ENCODE measurements at regions not wholly inside any gene's neighbourhood (a gene's known extent, or its start where the extent isn't known, plus 50 kb on each side); places are given as distances from the start of the nearest gene placed in this dataset.
"Not testable (repeated sequence)": the region's sequence is repeated elsewhere in the genome, so short reads cannot be mapped to it uniquely, and the experiment has no call there.

GRCh38 chr1:208349694-208350330, 105.6 kb upstream of the PLXNA2 start:
- no peak for DNase-seq

GRCh38 chr1:208350815-208351214, 106.6 kb upstream of the PLXNA2 start:
- DNase-seq, result no peak

GRCh38 chr1:208351838-208352237, 107.7 kb upstream of the PLXNA2 start:
- no peak for DNase-seq

DNA sequence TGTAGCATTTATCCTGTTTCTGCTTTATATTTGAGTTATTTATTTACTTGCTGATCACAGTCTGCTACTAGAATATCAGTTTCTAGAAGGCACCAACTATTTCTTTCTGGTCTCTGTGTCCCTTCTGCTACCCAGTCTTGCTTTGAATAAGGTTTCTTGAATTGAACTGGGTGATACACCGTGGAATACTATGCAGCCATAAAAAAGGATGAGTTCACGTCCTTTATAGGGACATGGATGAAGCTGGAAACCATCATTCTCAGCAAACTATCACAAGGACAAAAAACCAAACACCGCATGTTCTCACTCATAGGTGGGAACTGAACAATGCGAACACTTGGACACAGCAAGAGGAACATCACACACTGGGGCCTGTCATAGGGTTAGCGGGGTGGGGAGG, 109.6 kb upstream of the PLXNA2 start:
- DNase-seq, result not testable (repeated sequence)

DNA sequence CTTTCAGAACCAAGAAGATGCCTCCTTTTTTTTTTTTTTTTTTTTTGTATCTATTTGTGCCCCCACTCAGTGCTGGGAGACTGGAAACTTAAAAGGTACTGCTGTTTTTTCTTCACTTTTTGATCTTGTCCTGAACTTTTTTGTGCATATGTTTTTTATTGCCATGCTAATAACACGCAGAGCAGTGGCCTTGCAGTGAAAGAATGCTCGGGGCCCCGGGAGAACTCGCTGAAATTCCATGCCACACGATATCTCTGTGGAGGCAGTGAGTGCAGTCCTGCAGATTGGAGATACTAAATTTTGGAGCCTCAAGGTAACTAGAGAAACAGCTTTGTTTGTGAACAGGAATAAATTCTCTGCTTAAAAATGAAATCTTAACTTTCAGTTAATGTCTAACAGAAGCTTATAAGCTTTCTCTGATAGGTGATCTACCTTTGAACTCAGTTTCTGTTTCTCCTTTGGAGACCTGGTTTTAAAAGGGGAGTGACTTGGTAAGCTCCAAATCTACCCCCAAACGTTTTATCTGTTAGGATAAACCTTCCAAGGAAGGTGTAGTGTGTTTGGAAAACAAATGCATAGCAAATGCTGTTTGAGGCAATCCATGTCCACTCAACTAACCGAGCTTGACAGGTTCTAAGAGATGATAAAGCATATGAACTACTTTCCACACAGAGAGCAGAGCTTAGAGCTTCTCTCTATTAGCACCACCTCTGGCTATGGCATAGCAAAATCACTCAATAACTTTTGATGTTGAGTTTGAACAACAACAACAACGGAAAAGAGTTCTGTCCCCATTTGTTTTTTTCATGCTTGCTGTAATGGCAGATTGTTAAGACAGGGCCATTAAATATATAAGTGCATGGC, 113.7 kb upstream of the PLXNA2 start:
- DNase-seq, result no peak

DNA sequence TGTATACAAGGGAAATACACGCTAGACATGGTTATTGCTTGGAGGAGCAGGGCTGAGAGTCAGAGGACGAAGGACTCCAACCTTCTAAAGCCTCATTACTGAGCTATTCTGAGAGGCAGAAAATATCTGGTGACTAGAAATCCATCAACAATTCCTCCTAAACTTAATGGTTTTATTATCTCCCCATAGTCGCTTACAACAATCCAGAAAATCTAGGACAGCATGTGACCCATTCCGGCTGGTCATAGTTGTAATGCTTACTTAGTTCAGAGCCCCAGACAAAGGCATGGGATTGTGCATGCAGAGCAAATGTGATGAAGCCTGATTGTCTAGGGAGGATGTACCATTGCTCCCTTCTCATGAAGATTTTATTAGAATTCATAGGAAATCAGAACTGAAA, 114.5 kb upstream of the PLXNA2 start:
- DNase-seq, result no peak

- no peak for DNase-seq
Observed at GRCh38 chr1:208362011-208362410, 117.8 kb upstream of the PLXNA2 start.

DNA sequence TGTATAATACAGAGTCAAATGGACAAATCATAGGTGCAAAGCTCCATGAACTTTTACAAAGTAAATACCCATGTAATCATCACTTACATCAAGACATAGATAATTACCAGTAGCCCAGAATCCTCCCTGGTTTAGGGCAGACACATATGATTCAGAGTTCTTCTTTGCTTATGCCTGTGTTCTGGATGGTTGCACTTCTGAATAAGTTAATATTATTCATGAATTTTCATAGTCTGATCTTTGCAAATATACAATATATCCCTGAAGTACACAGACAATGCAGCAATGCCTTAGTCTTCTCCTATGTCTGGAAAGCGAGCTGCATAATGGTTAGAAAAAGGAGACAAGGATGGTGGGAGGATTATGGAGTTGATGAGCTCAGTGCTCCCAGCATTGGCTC, 122.4 kb upstream of the PLXNA2 start:
- DNase-seq, result no peak

GRCh38 chr1:208369045-208369444, 124.9 kb upstream of the PLXNA2 start:
- no peak for DNase-seq

DNA sequence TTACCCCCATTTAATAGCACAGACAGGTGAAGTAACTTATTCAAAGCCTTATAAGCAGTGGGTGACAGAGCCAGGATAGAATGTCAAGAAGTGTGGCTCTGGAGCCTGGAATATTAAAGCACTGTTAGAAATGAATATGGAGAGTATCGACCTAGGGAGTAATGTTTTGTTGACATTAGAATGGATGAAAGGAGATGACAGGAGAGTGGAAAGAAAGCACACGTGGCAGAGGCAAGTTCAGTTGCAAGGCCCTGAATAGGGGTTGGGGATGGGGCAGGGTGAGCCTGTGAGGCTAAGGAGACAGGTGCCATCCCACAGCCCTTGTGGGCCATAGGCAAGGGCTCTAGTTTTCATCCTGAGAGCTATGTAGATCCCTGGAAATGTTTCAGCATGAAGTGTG, 125.5 kb upstream of the PLXNA2 start:
- DNase-seq, result no peak

- no peak for DNase-seq
Observed at GRCh38 chr1:208374391-208374941, 130.3 kb upstream of the PLXNA2 start.

DNA sequence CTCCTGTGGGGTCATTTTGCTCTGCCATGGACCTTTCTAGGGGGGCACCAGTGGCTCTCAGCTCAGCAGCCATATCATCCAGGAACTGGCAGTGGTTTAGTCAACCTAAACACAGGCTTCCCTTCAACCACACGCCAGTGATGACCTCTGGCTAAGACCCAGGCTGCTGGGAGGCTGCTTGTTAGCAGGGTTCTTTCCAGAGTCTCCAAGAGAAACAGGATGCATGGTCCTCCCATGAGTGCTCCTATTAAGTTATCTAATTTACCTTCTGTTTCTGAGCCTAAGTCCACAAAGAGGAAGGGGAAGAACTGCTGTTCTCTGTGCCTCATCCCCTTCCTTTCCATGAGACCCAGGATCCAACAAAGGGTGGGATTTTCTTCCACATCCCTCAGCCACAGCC, 137.3 kb upstream of the PLXNA2 start:
- DNase-seq, result no peak

- no peak for DNase-seq
Observed at GRCh38 chr1:208387908-208388811, 144.0 kb upstream of the PLXNA2 start.

DNA sequence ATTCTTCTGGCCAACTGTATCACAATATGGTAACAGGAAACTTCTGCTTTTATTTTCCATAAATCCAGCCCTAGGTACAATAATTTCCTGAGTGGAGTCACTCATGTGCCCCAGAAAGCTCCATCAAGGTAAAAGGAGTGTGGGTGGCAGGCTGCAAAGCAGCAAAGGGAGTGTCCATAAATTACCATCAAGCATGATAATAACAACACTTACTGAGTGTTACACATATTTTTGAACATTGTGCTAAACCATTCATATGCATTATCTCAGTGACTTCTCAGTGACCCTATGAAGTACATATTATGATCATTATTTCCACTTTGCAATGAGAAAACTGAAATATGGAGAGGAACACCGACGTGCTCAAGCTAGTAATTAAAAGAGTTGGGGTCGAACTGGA, 149.2 kb upstream of the PLXNA2 start:
- DNase-seq, result no peak

DNA sequence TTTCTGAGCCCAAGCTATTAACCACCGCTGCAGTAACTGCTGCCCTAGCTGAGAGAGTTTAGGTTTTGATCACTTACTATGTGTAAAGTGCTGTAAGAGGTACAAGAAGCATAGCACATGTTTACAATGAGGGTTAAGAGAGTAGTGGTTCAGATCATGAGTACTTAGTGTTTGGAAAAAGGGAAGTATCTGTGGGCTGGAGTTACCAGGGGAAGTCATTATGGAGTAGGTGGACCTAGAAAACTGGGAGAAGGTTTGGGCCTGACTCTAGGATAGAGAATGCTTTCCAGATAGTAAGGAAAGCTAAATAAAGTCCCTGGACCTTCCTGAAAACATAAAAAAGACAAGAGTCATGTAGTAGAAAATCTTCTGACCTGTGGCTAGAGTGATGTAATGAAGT, 149.6 kb upstream of the PLXNA2 start:
- DNase-seq, result no peak

- no peak for DNase-seq
Observed at GRCh38 chr1:208397286-208397685, 153.1 kb upstream of the PLXNA2 start.

DNA sequence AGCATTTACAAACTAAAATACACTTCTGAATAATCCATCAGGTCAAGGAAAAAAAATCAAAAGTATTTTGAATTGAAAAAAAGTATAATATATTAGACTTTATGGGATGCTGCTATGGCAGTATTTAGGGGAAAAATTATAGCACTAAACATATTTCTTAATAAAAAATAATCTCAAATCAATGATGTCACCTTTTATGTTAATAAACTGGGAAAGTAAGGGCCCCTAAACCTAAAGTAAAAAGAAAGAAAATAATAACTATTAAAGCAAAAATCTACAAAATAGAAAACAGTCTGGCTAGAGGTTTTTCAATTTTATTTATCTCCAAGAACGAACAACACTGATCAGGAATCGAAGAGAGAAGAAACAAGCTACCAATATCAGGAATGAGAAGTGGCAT, 160.8 kb upstream of the PLXNA2 start:
- no peak for DNase-seq

GRCh38 chr1:208409176-208409575, 165.0 kb upstream of the PLXNA2 start:
- DNase-seq, result no peak

DNA sequence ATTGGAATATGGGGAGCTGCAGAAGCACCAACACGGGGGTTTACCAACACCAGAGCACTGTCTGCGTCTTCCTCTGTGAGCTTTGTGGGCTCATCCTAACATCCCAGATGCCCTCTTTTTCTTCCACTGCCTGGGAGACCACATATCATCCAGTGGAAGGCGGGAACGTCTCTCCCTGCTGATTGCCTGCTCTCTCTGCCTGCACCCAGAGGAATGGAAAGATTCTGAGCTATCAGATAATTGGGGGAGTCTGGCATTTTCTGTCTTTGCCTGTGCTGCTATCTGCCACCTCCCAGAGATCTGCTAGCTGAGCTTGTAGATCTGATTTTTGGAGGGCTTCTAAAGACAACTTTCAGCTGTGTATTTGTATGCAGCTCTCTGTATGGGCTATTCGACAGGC, 166.2 kb upstream of the PLXNA2 start:
- DNase-seq, result no peak

DNA sequence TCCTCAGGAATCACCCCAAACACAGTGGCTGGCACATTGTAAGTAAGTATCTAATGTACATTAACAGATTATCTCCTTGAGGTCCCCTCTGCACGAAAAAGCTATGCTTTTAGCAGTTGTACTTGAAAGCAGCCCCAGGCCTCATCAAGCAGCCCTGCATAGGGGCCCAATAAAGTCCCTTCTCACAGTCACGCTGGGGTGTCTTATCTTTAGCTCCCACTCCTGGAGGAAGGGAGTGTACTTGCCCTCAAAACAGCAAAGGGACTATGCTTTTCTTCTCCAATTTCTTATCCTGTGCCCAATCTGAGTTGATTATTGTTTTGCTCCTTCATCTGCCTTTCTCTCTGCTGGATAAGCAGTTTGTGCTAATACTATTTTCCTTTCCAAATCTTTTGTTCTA, 168.8 kb upstream of the PLXNA2 start:
- DNase-seq, result no peak

DNA sequence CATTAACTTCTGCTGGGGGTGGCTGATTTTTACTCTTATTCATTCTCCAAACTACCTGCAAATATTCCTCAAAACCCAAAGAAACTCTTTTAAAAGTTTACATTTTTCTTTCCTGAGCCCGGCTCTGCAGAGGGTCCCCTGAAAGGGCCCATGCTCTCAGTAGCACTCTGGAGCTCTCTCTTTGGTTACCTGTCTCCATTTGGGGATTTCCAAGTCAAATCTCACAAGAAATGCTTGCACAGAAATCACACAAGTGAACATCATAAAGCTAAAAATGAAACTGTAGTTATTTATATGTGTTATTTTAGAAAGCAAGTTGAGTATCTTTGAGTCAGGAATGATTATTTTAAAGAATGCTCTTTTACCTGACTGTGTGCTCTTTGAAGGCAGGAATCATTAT, 174.5 kb upstream of the PLXNA2 start:
- no peak for DNase-seq

- DNase-seq, result no peak
Observed at GRCh38 chr1:208419746-208420420, 175.7 kb upstream of the PLXNA2 start.

GRCh38 chr1:208420696-208421095, 176.5 kb upstream of the PLXNA2 start:
- DNase-seq, result no peak
